ENCODE measurements at regions not wholly inside any gene's neighbourhood (a gene's known extent, or its start where the extent isn't known, plus 50 kb on each side); places are given as distances from the start of the nearest gene placed in this dataset.

GRCh38 chr16:48085729-48086128 lies 70.1 kb downstream of the ABCC12 start:
- no peak overlapping the region for H2AK5ac ChIP-seq (ENCODE audit: low read depth, low read length)
- H4K20me1 ChIP-seq (replicated peaks in 1 of 2; ENCODE audit: control insufficient read depth in 1 of 2, insufficient read depth in 2 of 2, low read length in 2 of 2), result no peaks in the 10 kb centered on the region
- no peak overlapping the region for H4K5ac ChIP-seq (ENCODE audit: insufficient read length, low read depth, low read length)
- H2BK5ac ChIP-seq (ENCODE audit: low read depth, low read length), result no peak overlapping the region
- no peak overlapping the region for H3K9ac ChIP-seq (replicated peaks in 1 of 4; ENCODE audit: extremely low read depth in 1 of 4, low read depth in 3 of 4, low read length in 3 of 4)
- FAIRE-seq (no peak), DNase-seq (ENCODE audit: low read depth in 1 of 2, low spot score in 2 of 2) (no peak)
- no peak overlapping the region for H2BK20ac ChIP-seq (ENCODE audit: low read length)
- no peak overlapping the region for H3K27ac ChIP-seq (ENCODE audit: low read depth, low read length)
- H4K8ac ChIP-seq (ENCODE audit: extremely low read depth, insufficient read depth, low read length), result no peak overlapping the region
- no peak overlapping the region for H2BK120ac ChIP-seq (replicated peaks; ENCODE audit: low read depth, low read length)
- no peak overlapping the region for H3K14ac ChIP-seq (ENCODE audit: insufficient read length)
- no peak overlapping the region for H3K56ac ChIP-seq (replicated peaks; ENCODE audit: insufficient read length, low read depth, low read length)
- no peaks in the 10 kb centered on the region for H3K79me2 ChIP-seq (ENCODE audit: control insufficient read depth in 1 of 2, insufficient read depth in 2 of 2, low read length in 2 of 2)
- no peak overlapping the region for H2BK12ac ChIP-seq (ENCODE audit: low read depth, low read length)
- no peaks in the 10 kb centered on the region for H3K79me1 ChIP-seq (ENCODE audit: low read depth, low read length)
- no peak overlapping the region for H3K4me2 ChIP-seq (ENCODE audit: insufficient read depth in 1 of 2, low read depth in 2 of 2, low read length in 2 of 2)
- H3K4me1 ChIP-seq (replicated peaks in 1 of 4; ENCODE audit: control insufficient read depth in 3 of 4, insufficient read depth in 4 of 4, low read length in 3 of 4), result no peaks in the 10 kb centered on the region
- CTCF ChIA-PET (ENCODE audit: partially characterized antibody), result interaction anchor here (0.8 to 0.9 kb wide), 2 partner anchors 9 to 80 kb away, joined by 3 read pairs; no protein-coding TSS in a partner anchor
- no peak overlapping the region for H4K91ac ChIP-seq (replicated peaks; ENCODE audit: insufficient read length, low read length)
- POLR2A ChIA-PET (ENCODE audit: partially characterized antibody), result no interaction called here
- no peak overlapping the region for H2BK15ac ChIP-seq (ENCODE audit: low read length)
- H2AFZ ChIP-seq (ENCODE audit: low read length), result no peak overlapping the region
- H3K9me3 ChIP-seq (ENCODE audit: insufficient read depth in 2 of 2, low read depth in 1 of 2, low read length in 1 of 2), result no peaks in the 10 kb centered on the region
- H3K4ac ChIP-seq (replicated peaks; ENCODE audit: insufficient read length, low read depth, low read length), result no peak overlapping the region
- H3K36me3 ChIP-seq (ENCODE audit: control insufficient read depth in 2 of 4, insufficient read depth in 4 of 4, low read length in 3 of 4), result no peaks in the 10 kb centered on the region
- H3K27me3 ChIP-seq (replicated peaks in 1 of 4; ENCODE audit: control insufficient read depth in 3 of 4, extremely low read depth in 1 of 4, insufficient read depth in 3 of 4, low read length in 3 of 4), result no peaks in the 10 kb centered on the region
- H3K23ac ChIP-seq (ENCODE audit: insufficient read length), result no peak overlapping the region
- H3K23me2 ChIP-seq (ENCODE audit: low read depth, low read length), result no peaks in the 10 kb centered on the region
- no peak overlapping the region for H3K18ac ChIP-seq (ENCODE audit: extremely low read depth, low read length)
- no peak overlapping the region for H3K4me3 ChIP-seq (ENCODE audit: extremely low read depth in 1 of 4, insufficient read depth in 2 of 4, low read depth in 3 of 4, low read length in 4 of 4)
- 84% methylated on average over 1 of the region's 1 CpG; no CpG with 5 or more reads in 1 of the 2 experiments for WGBS, 2 experiments (ENCODE audit: extremely low coverage in 1 of 2, insufficient coverage in 1 of 2, insufficient read length in 1 of 2, insufficient replicate concordance in 2 of 2, low coverage in 1 of 2, low lambda C conversion rate in 2 of 2, missing lambda C conversion rate in 1 of 2)
- TF ChIP-seq SRF (IDR thresholded peaks at IDR 0.05; ENCODE audit: low read depth, low read length) (no peak), SP4 (IDR thresholded peaks at IDR 0.05; ENCODE audit: low read length) (no peak), RAD21 (IDR thresholded peaks at IDR 0.05 in 1 of 2, conservative IDR thresholded peaks at IDR 0.05 in 1 of 2; ENCODE audit: low read depth in 2 of 2, low read length in 2 of 2) (no peak), RNF2 (IDR thresholded peaks at IDR 0.05; ENCODE audit: borderline replicate concordance, low read depth, low read length, missing control alignments, poor library complexity, severe bottlenecking) (no peak), BACH1 (IDR thresholded peaks at IDR 0.05; ENCODE audit: low read length) (no peak), CREB1 (IDR thresholded peaks at IDR 0.05) (no peak), FOSL1 (IDR thresholded peaks at IDR 0.05; ENCODE audit: insufficient read depth, low read depth, low read length) (no peak), EZH2 (IDR thresholded peaks at IDR 0.05; ENCODE audit: low read depth, low read length, severe bottlenecking) (no peak), TAF7 (optimal IDR thresholded peaks at IDR 0.05; ENCODE audit: borderline replicate concordance, low read depth, low read length) (no peak), CBX5 (IDR thresholded peaks at IDR 0.05; ENCODE audit: low read depth, low read length) (no peak), ZNF274 (IDR thresholded peaks at IDR 0.05; ENCODE audit: borderline replicate concordance, extremely low read depth, low read length) (no peak), BRCA1 (IDR thresholded peaks at IDR 0.05; ENCODE audit: low read depth, low read length) (no peak), KDM5A (IDR thresholded peaks at IDR 0.05; ENCODE audit: low read length) (no peak), JUN (IDR thresholded peaks at IDR 0.05; ENCODE audit: low read depth, low read length) (no peak), NRF1 (IDR thresholded peaks at IDR 0.05; ENCODE audit: low read depth, low read length) (no peak), CHD1 (IDR thresholded peaks at IDR 0.05; ENCODE audit: low read depth, low read length) (no peak)
